ENCODE measurements at regions not wholly inside any gene's neighbourhood (a gene's known extent, or its start where the extent isn't known, plus 50 kb on each side); places are given as distances from the start of the nearest gene placed in this dataset.
A peak's percentile ranks its signal among the peaks of the same experiment; 100 is the strongest.

DNA sequence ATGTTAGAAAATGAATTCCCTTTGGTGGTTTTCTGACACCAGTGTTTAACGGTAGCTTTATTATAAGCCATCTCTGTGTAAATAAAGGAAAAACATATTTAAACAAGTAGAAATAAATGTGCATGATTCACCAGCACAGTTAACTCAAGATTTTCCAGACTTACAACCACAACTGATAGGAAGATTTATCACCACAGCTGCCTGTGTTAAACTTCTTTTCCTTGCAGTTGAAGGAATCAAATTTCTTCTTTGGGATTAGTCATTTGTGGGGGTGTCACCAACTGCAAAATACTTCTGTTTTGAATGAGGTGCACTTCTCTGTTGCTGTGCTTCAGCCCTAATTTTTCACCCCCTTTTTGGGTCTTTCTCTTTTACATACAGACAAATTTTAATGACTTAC lies 128.1 kb upstream of the STK26 start:
- TF ChIP-seq, protein P1, sequence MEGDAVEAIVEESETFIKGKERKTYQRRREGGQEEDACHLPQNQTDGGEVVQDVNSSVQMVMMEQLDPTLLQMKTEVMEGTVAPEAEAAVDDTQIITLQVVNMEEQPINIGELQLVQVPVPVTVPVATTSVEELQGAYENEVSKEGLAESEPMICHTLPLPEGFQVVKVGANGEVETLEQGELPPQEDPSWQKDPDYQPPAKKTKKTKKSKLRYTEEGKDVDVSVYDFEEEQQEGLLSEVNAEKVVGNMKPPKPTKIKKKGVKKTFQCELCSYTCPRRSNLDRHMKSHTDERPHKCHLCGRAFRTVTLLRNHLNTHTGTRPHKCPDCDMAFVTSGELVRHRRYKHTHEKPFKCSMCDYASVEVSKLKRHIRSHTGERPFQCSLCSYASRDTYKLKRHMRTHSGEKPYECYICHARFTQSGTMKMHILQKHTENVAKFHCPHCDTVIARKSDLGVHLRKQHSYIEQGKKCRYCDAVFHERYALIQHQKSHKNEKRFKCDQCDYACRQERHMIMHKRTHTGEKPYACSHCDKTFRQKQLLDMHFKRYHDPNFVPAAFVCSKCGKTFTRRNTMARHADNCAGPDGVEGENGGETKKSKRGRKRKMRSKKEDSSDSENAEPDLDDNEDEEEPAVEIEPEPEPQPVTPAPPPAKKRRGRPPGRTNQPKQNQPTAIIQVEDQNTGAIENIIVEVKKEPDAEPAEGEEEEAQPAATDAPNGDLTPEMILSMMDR (IDR thresholded peaks at IDR 0.05; ENCODE audit: low read length, missing control alignments), result no peak
- DNase-seq (ENCODE audit: low read depth), result peak; percentile 3
- H3K4me3 ChIP-seq (replicated peaks; ENCODE audit: low read depth, low read length), result no peak overlapping the region

DNA sequence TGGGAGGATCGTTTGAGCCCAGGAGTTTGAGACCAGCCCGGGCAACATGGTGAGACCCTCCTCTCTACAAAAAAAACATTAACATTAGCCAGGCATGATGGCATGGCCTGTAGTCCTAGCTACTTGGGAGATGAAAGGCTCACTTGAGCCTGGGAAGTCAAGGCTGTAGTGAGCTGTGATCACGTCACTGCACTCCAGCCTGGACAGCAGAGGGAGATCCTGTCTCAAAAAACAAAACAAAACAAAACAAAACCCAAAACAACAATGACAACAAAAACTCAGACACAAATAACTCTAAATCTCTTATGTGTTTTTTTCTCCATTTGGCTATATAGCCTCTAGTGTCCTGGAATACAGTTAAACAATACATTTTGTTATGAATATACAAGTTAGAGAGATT lies 127.3 kb upstream of the STK26 start:
- H3K4me3 ChIP-seq (replicated peaks; ENCODE audit: low read depth, low read length), result no peak overlapping the region
- TF ChIP-seq, protein P1 (IDR thresholded peaks at IDR 0.05; ENCODE audit: low read length, missing control alignments), result no peak
- no peak for DNase-seq (ENCODE audit: low read depth)

DNA sequence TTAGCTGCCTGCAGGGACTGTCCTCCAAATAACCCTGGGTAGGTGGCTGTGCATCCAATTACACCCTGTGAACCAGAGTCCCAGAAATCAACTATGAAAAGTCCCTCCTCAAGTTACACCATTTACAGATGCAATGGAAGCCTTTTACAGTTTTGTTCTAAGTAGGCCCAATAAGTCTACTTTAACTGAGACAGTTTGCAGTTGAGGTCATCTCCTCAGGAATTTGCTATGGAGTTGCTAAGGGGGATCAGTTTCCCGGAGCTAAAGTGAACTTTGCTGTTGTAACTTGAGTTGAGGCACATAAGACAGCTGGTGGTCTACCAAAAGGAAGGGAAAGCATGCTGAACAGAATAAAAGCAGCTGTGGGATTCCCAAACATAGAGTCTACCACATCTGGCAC lies 121.6 kb upstream of the STK26 start:
- no peak for DNase-seq (ENCODE audit: low read depth)
- no peak overlapping the region for H3K4me3 ChIP-seq (replicated peaks; ENCODE audit: low read depth, low read length)
- TF ChIP-seq, protein P1 (IDR thresholded peaks at IDR 0.05; ENCODE audit: low read length, missing control alignments), result no peak

DNA sequence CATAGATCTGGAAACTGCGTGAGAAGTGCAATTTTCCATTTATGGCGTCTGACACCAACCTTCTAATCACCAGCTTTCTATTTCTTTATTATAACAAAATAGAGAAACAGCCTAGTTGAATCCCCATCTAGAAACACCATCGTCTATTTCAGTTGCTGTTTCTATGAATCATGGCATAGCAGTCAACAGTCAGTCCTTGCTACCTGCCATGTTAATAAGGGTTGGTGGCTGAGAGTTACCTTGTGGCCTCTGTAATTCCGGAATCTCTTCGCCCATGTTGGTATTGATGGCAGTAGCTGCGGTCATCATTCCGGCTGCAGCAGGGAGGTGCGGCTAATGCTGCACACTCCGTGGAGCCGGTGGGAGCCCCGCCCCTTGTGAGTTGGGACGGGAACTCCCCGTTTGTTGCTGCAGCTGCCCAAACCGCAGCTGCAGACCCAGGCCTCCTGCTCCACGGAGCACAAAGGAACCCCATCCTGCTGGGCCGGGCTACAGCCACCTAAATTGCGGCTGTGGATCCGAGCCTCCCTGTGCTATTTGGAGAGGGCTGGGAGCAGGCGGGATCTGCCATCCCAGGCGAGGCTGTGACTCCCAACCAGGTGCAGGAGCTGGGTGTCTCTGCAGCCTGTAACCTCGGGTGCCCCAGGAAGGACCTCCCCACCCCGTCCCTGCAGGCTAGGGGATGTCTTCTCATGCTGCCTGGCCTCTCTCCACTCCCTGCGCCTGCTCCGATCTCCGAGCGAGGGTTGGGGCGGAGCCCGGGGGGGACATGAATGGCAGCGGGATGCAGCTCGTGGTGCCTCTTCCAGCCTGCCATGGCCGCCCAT lies 115.4 kb upstream of the STK26 start:
- H3K4me3 ChIP-seq (replicated peaks; ENCODE audit: low read depth, low read length), result no peak overlapping the region
- no peak for DNase-seq (ENCODE audit: low read depth)
- TF ChIP-seq, protein P1 (IDR thresholded peaks at IDR 0.05; ENCODE audit: low read length, missing control alignments), result no peak

DNA sequence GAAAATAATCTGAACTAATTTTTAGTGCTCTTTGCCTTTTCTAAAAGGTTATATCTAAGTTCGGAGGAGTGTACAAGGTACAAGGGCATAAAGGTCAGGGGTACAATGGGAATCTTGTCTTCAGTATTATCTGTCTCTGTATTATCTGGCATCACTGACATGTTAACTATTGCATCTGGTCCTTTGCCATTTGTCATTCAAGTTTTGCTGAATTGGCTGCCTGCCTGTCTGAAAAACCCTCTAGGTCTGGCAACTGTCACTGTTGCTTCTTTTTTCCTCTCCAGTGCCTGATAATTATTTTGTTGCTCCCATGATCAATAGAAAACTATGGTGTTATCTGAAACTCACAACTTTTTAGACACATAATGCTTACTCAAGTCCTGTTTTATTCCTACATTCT lies 112.5 kb upstream of the STK26 start:
- H3K4me3 ChIP-seq (replicated peaks; ENCODE audit: low read depth, low read length), result no peak overlapping the region
- TF ChIP-seq, protein P1 (IDR thresholded peaks at IDR 0.05; ENCODE audit: low read length, missing control alignments), result no peak
- DNase-seq (ENCODE audit: low read depth), result no peak

DNA sequence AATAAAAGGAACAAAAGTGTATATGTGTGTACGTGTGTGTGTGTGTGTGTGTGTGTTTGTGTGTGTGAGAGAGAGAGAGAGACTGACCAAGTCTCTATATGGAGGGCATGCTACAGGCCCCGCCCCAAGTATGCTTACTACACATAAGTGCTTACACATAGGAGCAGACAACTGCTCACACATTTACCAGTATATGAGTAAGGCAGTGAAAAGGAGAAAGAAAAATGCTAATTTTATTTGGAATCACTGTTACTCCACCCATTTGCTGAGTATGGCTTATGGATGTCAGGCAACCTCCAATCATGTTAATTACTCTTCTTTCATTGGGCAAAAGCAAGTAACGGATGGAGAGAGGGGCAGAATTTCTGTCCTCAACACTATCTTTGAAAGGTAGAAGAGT lies 107.6 kb upstream of the STK26 start:
- no peak for DNase-seq (ENCODE audit: low read depth)
- TF ChIP-seq, protein P1 (IDR thresholded peaks at IDR 0.05; ENCODE audit: low read length, missing control alignments), result no peak
- H3K4me3 ChIP-seq (replicated peaks; ENCODE audit: low read depth, low read length), result no peak overlapping the region

DNA sequence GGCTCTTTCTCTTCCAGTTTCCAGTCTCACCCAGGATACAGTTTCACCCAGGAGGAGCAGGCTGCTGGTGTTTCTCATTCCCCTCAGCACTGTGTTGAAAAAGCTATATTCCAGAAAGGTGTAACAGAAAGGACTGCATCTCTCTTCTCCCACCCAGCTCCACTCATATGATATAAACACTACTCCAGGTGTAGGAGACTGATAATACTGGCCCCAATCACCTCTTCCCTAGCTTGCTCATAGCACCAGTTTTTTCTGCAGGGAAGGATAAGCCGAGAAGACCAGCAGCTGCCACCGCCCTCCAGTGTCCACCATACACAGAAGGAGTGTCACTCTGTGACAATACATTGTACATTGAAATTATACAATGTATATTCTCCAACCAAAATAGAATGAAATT lies 105.5 kb upstream of the STK26 start:
- TF ChIP-seq, protein P1 (IDR thresholded peaks at IDR 0.05; ENCODE audit: low read length, missing control alignments), result no peak

More for the DNA sequence above, 105.5 kb upstream of the STK26 start:
- DNase-seq (ENCODE audit: low read depth), result no peak
- H3K4me3 ChIP-seq (replicated peaks; ENCODE audit: low read depth, low read length), result no peak overlapping the region

Data from fibroblast of pulmonary artery (primary cell).